Choroid plexus epithelial cell (primary cell): ENCODE measurements at regions not wholly inside any gene's neighbourhood (a gene's known extent, or its start where the extent isn't known, plus 50 kb on each side); places are given as distances from the start of the nearest gene placed in this dataset.

ENCODE experiments used
- DNase-seq: peaks from one replicate; pipeline ENCODE4 v3.0.0-alpha.2; 2010; ENCODE audit warnings: low read depth
- H3K4me3 ChIP-seq: 2 replicates; pipeline ENCODE4 v1.5.1; 2011; ENCODE audit warnings: low read depth, mild to moderate bottlenecking, control low read depth, low read length, moderate library complexity
- TF ChIP-seq, protein P1 (sequence below): conservative IDR thresholded peaks from 2 replicates; pipeline ENCODE4 v1.5.1; 2011; ENCODE audit warnings: low read depth, mild to moderate bottlenecking, control low read depth, inconsistent platforms, low read length, moderate library complexity

DNA sequence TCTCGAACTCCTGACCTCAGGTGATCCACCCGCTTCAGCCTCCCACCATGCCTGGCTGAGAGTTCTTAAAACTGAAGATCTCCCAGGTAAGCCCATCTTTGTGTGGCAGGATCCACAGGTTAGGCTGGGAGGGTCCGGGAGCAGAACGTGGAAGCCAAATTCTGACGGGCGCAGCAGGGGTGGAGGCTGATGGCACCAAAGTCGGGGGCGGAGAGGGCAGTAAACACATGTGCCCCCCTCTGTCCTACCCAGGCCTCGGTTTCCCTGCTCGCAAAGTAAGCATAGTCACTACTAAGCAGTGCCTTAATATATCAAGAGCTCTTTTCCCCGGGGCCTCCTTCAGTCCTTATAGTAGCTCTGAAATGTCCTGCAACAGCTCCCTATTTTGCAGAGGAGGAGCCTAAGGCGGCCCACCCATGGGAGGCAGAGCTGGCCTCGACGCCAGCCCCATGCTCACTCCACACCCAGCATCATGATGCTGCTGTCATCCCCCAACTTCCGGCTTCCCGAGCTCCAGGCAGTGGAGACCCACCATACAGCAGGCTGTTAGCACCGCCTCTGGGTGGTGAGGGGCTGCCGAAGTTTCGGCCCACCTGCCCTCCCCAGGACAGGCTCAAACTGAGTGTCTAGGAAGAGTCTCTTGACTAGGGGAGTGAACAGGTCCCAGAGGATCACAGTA, 230.0 kb downstream of the CTTN start:
- TF ChIP-seq, protein P1, sequence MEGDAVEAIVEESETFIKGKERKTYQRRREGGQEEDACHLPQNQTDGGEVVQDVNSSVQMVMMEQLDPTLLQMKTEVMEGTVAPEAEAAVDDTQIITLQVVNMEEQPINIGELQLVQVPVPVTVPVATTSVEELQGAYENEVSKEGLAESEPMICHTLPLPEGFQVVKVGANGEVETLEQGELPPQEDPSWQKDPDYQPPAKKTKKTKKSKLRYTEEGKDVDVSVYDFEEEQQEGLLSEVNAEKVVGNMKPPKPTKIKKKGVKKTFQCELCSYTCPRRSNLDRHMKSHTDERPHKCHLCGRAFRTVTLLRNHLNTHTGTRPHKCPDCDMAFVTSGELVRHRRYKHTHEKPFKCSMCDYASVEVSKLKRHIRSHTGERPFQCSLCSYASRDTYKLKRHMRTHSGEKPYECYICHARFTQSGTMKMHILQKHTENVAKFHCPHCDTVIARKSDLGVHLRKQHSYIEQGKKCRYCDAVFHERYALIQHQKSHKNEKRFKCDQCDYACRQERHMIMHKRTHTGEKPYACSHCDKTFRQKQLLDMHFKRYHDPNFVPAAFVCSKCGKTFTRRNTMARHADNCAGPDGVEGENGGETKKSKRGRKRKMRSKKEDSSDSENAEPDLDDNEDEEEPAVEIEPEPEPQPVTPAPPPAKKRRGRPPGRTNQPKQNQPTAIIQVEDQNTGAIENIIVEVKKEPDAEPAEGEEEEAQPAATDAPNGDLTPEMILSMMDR: no peak
- H3K4me3 ChIP-seq: no peak overlapping the region
- DNase-seq: no peak

DNA sequence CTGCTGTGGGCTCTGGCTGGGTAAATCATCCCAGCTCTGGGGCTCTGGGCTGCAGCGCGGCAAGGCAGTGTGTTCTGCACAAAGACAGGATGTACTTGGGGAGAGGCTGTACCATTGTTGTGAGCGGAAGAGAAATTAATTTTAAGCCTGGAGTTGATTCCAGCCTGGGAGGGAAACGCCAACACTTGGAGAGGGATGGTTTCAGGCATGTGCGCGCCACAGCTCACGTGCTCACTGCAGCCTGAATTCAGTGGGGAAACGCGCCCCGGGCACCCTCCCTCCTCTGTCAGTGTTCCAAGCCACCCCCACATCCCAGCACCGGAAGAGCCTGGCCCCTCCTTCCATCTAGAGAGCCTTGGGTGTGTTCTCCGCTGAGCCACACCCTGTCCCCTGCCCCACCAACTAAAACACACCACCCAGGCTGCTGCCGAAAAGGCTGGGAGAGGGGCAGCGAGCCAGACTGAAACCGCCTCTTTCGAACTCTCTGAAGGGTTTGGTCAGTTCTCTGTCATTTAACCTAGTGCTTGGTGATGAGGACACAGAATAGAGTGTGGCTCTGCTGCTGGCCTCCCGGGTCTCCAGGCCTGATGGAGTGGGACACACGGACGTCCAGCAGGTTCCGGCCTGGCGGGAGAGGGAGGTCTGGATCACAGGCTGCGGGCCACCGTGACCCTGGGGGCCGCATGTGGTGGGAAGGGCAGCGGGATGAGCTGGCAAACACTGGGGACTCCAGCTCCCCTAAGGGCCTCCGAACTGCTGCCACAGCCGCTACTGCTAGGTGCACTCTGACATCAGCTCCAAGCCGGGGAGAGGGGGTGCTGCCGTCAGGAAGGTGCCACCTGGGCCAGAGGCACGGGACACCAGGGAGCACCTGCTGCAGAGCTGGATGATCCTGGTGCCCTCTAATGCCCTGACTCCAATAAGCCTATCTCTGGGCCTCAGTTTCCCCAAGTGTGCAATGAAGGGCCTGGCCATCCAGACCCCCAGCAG, 230.8 kb downstream of the CTTN start:
- no peak for DNase-seq
- no peak overlapping the region for H3K4me3 ChIP-seq
- TF ChIP-seq, protein P1: no peak

DNA sequence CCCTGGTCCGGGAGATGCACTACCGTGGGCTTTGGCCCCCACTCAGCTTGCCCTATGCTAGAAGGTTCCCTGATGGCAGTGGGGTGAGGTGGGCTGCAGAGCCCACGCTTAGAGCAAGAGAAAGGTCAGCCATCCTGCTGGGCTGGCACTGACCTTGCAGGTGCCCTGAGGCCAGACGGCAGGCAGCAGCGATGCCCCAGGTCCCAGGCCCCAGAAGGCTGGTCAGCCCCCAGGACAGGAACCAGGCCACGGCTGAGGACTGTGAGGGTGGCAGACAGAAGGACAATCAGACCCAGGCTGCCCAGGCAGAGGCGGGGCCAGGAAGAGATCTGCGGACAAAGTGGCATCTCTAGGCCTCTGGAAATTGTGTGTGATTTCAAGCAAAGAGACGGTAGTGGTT, 231.7 kb downstream of the CTTN start:
- DNase-seq: no peak
- TF ChIP-seq, protein P1: no peak
- H3K4me3 ChIP-seq: no peak overlapping the region

DNA sequence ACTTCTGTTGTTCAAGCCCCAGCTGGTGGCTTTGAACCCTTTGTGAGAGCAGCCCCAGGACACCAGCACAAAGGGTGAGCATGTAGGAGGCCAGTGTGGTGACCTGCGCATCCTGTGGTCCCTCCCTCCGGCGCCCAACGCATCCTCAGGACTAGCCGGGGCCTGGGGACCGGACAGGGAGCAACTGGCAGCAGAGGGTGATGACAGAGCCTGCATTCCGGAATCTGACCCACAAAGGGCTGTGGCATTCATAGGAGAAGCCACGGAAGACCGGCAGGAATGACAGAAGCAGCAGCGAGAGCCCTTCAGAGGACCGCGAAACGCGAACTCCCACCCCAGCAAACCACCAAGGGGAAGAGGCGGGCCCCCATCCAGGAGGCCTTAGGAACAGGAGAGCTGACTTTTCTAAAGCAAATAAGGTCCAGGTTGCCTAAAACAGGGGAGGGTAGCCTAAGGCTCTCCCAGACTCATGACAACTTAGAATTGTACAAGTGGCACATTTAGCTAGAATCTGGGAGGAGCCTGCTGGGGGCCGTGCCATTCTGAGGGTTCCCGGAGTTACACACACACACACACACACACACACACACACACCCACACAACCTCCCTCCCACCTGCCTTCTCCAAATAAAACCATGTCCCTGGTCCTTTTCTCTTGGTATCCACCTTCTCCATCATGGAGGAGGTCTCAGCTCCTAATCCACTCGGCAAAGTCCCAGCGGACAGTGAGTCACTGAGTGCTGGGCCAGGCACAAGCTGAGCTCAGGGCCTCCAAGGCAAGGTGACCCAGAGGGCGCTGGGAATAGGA, 232.7 kb downstream of the CTTN start:
- DNase-seq: no peak
- H3K4me3 ChIP-seq: no peak overlapping the region
- TF ChIP-seq, protein P1: no peak

DNA sequence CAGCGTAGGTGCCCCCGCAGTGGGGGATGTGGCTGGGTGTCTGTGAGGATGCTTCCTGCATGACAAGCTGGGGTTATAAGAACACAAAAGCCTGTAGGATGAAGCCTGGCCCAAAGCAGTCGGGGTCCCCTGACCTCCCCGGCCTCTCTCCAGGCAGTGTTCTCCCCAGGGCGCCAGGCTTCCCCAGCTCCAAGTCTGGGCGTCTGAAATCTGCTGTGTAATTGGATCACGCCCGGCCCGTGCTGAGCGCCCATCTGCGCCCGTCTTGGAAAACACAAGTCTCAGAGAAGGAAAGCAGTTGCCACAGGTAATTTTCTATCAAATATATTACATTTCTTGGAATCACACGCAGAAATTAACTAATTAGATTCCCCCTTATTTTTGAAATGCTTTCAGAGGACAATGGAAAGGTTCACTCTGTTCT, 233.3 kb downstream of the CTTN start:
- no peak for DNase-seq
- TF ChIP-seq, protein P1: no peak
- no peak overlapping the region for H3K4me3 ChIP-seq

DNA sequence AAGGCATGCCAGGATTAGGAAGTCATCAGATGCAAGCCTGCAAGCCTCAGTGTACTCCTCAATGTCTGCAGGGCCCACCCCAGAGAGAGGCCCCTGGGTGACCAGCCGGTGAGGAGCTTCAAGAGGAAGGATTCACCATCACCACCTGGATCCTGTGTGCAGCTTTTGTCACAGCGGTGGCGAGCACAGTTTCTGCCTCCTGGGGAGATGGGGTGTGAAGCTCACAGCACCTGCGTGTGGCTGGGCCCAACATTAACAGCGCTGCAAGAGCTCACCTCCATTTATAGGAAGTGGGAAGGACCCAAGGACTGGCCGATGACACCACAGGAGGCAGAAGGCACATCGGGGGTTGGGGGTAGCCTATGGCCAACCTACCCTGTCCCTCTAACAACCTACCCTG, 235.3 kb downstream of the CTTN start:
- no peak overlapping the region for H3K4me3 ChIP-seq
- TF ChIP-seq, protein P1: no peak
- no peak for DNase-seq
